ENCODE measurements at regions not wholly inside any gene's neighbourhood (a gene's known extent, or its start where the extent isn't known, plus 50 kb on each side); places are given as distances from the start of the nearest gene placed in this dataset.

DNA sequence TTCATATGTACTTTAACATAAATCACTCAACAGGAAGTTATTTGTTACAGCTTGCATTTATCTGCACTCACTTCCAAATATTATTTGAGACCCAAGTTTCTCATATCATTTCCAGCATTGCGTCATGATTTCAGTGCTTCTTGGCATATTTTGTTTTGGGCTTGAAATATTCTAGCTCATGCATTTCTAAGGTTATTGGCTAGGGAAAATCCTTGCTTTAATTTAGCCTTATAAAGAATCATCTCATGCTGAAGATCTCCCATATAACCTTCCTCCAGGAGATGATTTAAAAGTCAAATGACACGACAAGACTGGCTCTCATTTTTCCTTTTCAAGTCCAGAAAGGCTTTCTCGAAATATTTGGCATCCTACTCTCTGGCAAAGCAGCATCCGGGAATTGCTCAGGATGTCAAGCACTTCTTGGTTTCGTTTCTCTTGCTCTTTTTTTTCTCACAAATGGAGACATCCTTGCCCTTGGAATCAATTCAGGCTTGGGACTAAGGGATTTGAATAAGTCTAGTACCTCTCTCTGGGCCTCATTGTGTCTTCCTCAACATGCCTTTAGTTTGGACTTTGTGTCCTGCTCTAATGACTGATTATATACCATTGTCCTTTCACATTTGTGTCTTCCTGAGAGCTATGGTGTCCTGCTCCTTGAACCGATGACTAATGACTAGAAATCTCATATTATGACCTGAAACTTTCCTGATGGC, 295.0 kb downstream of the RMST start:
- Histone ChIP-seq H3K4me2 (replicated peaks; ENCODE audit: extremely low read depth, low read length, poor library complexity, severe bottlenecking) (no peak overlapping the region), H3K9me3 (replicated peaks in 1 of 2; ENCODE audit: control insufficient read depth in 1 of 2, insufficient read depth in 1 of 2, low read length in 2 of 2) (no peaks in the 10 kb centered on the region), H4K20me1 (ENCODE audit: insufficient read depth, low read length) (no peaks in the 10 kb centered on the region), H2AFZ (ENCODE audit: insufficient read depth, low read depth, low read length, poor library complexity, severe bottlenecking) (no peak overlapping the region), H3K27me3 (ENCODE audit: control insufficient read depth in 2 of 2, insufficient read depth in 2 of 2, low read length in 2 of 2) (no peaks in the 10 kb centered on the region), H3K4me3 (replicated peaks in 1 of 3; ENCODE audit: low read depth in 2 of 3, low read length in 3 of 3) (no peak overlapping the region), H3K27ac (ENCODE audit: low read depth in 1 of 2, low read length in 2 of 2) (no peak overlapping the region), H3K36me3 (replicated peaks in 1 of 2; ENCODE audit: control insufficient read depth in 1 of 2, insufficient read depth in 2 of 2, low read length in 2 of 2) (no peaks in the 10 kb centered on the region), H3K79me2 (ENCODE audit: insufficient read depth, low read length) (no peaks in the 10 kb centered on the region), H3K9ac (ENCODE audit: insufficient read depth, low read length, poor library complexity, severe bottlenecking) (no peak overlapping the region), H3K4me1 (ENCODE audit: control insufficient read depth in 1 of 2, insufficient read depth in 2 of 2, low read length in 2 of 2) (no peaks in the 10 kb centered on the region)
- intact Hi-C loops (cut with micrococcal nuclease) = no loop called here
- TF ChIP-seq, protein P1, sequence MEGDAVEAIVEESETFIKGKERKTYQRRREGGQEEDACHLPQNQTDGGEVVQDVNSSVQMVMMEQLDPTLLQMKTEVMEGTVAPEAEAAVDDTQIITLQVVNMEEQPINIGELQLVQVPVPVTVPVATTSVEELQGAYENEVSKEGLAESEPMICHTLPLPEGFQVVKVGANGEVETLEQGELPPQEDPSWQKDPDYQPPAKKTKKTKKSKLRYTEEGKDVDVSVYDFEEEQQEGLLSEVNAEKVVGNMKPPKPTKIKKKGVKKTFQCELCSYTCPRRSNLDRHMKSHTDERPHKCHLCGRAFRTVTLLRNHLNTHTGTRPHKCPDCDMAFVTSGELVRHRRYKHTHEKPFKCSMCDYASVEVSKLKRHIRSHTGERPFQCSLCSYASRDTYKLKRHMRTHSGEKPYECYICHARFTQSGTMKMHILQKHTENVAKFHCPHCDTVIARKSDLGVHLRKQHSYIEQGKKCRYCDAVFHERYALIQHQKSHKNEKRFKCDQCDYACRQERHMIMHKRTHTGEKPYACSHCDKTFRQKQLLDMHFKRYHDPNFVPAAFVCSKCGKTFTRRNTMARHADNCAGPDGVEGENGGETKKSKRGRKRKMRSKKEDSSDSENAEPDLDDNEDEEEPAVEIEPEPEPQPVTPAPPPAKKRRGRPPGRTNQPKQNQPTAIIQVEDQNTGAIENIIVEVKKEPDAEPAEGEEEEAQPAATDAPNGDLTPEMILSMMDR (IDR thresholded peaks at IDR 0.05) = no peak
- H3K27me3 Mint-ChIP-seq (ENCODE audit: low read depth in 3 of 3) = no peaks in the 10 kb centered on the region
- WGBS (ENCODE audit: insufficient coverage) = 100% methylated on average over 1 of the region's 6 CpGs
- no peaks in the 10 kb centered on the region for H3K36me3 Mint-ChIP-seq
- H3K4me1 Mint-ChIP-seq = no peaks in the 10 kb centered on the region
- DNase-seq = no peak
- H3K9me3 Mint-ChIP-seq = peaks cover 0 to 5% (median 2%) of the 10 kb centered on the region in 7 donors
- H3K4me3 Mint-ChIP-seq = no peak overlapping the region
- no peak overlapping the region for H3K27ac Mint-ChIP-seq

DNA sequence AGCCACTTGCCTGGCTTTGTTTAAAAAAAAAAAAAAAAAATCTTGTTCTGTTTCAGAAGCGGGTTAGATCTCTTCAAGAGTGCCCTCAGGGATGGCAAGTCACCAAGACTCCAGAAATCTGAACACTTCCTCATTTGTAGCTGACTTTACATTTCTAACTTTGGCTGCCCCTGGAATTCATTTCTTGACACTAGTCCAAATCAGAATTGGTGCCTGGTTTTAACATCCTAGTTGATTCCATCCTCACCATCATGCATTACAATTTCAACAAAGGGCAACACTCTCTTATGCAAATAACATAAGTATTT, 295.5 kb downstream of the RMST start:
- H3K36me3 ChIP-seq (replicated peaks in 1 of 2; ENCODE audit: control insufficient read depth in 1 of 2, insufficient read depth in 2 of 2, low read length in 2 of 2) = no peaks in the 10 kb centered on the region
- H3K9me3 ChIP-seq (replicated peaks in 1 of 2; ENCODE audit: control insufficient read depth in 1 of 2, insufficient read depth in 1 of 2, low read length in 2 of 2) = no peaks in the 10 kb centered on the region
- H3K4me2 ChIP-seq (replicated peaks; ENCODE audit: extremely low read depth, low read length, poor library complexity, severe bottlenecking) = no peak overlapping the region
- H2AFZ ChIP-seq (ENCODE audit: insufficient read depth, low read depth, low read length, poor library complexity, severe bottlenecking) = no peak overlapping the region
- Mint-ChIP-seq H3K4me3 (no peak overlapping the region), H3K4me1 (no peaks in the 10 kb centered on the region), H3K36me3 (no peaks in the 10 kb centered on the region), H3K9me3 (peaks cover 0 to 5% (median 2%) of the 10 kb centered on the region in 7 donors), H3K27me3 (ENCODE audit: low read depth in 3 of 3) (no peaks in the 10 kb centered on the region), H3K27ac (no peak overlapping the region)
- WGBS (ENCODE audit: insufficient coverage) = no CpG with 5 or more reads among the region's 1 CpG
- H3K4me3 ChIP-seq (replicated peaks in 1 of 3; ENCODE audit: low read depth in 2 of 3, low read length in 3 of 3) = no peak overlapping the region
- DNase-seq = no peak
- H4K20me1 ChIP-seq (ENCODE audit: insufficient read depth, low read length) = no peaks in the 10 kb centered on the region
- no peaks in the 10 kb centered on the region for H3K27me3 ChIP-seq (ENCODE audit: control insufficient read depth in 2 of 2, insufficient read depth in 2 of 2, low read length in 2 of 2)
- TF ChIP-seq, protein P1 (IDR thresholded peaks at IDR 0.05) = no peak
- H3K27ac ChIP-seq (ENCODE audit: low read depth in 1 of 2, low read length in 2 of 2) = no peak overlapping the region
- H3K4me1 ChIP-seq (ENCODE audit: control insufficient read depth in 1 of 2, insufficient read depth in 2 of 2, low read length in 2 of 2) = no peaks in the 10 kb centered on the region
- intact Hi-C loops (cut with micrococcal nuclease) = no loop called here
- no peaks in the 10 kb centered on the region for H3K79me2 ChIP-seq (ENCODE audit: insufficient read depth, low read length)
- no peak overlapping the region for H3K9ac ChIP-seq (ENCODE audit: insufficient read depth, low read length, poor library complexity, severe bottlenecking)
